NCI-H82 treated with DMSO at 0.1 percent for 48 hours (cell line): ENCODE measurements at regions not wholly inside any gene's neighbourhood (a gene's known extent, or its start where the extent isn't known, plus 50 kb on each side); places are given as distances from the start of the nearest gene placed in this dataset.

Experiments
- DNase-seq: peaks from one replicate; lab custom pipeline; 2025; ENCODE audit not compliant: unreplicated experiment; lab: John Stamatoyannopoulos, UW

- no peak for DNase-seq
Observed at GRCh38 chr14:65308536-65308935, 104.0 kb upstream of the FUT8 start.

- no peak for DNase-seq
Observed at GRCh38 chr14:65310568-65310967, 102.0 kb upstream of the FUT8 start.

GRCh38 chr14:65312859-65313258, 99.7 kb upstream of the FUT8 start:
- DNase-seq: no peak

- no peak for DNase-seq
Observed at GRCh38 chr14:65318636-65319506, 93.7 kb upstream of the FUT8 start.

GRCh38 chr14:65320661-65321308, 91.7 kb upstream of the FUT8 start:
- DNase-seq: no peak

GRCh38 chr14:65321370-65321875, 91.1 kb upstream of the FUT8 start:
- DNase-seq: no peak

- DNase-seq: no peak
Observed at GRCh38 chr14:65329481-65329880, 83.0 kb upstream of the FUT8 start.

- DNase-seq: no peak
Observed at GRCh38 chr14:65329911-65330310, 82.6 kb upstream of the FUT8 start.

GRCh38 chr14:65330416-65330815, 82.1 kb upstream of the FUT8 start:
- no peak for DNase-seq

- DNase-seq: no peak
Observed at GRCh38 chr14:65331652-65332051, 80.9 kb upstream of the FUT8 start.

- no peak for DNase-seq
Observed at GRCh38 chr14:65332141-65332871, 80.2 kb upstream of the FUT8 start.

- DNase-seq: no peak
Observed at GRCh38 chr14:65333943-65334687, 78.4 kb upstream of the FUT8 start.

- DNase-seq: no peak
Observed at GRCh38 chr14:65334765-65335410, 77.6 kb upstream of the FUT8 start.

GRCh38 chr14:65335411-65335947, 77.1 kb upstream of the FUT8 start:
- no peak for DNase-seq

- no peak for DNase-seq
Observed at GRCh38 chr14:65336191-65336591, 76.3 kb upstream of the FUT8 start.

- DNase-seq: no peak
Observed at GRCh38 chr14:65339866-65340265, 72.7 kb upstream of the FUT8 start.

GRCh38 chr14:65344011-65344410, 68.5 kb upstream of the FUT8 start:
- DNase-seq: no peak

- no peak for DNase-seq
Observed at GRCh38 chr14:65345266-65345665, 67.3 kb upstream of the FUT8 start.

GRCh38 chr14:65346474-65346873, 66.1 kb upstream of the FUT8 start:
- no peak for DNase-seq

GRCh38 chr14:65346895-65347294, 65.6 kb upstream of the FUT8 start:
- no peak for DNase-seq
